SW480 (cell line): ENCODE measurements at regions not wholly inside any gene's neighbourhood (a gene's known extent, or its start where the extent isn't known, plus 50 kb on each side); places are given as distances from the start of the nearest gene placed in this dataset.
"Not testable (repeated sequence)": the region's sequence is repeated elsewhere in the genome, so short reads cannot be mapped to it uniquely, and the experiment has no call there.

ENCODE experiments used
- DNase-seq: peaks from one replicate; pipeline ENCODE4 v3.0.0-alpha.2; 2016; ENCODE audit warnings: low spot score

GRCh38 chr3:180743813-180744590 is 64.7 kb upstream of the CCDC39 start:
- no peak for DNase-seq

GRCh38 chr3:180747805-180748361 is 68.6 kb upstream of the CCDC39 start:
- no peak for DNase-seq

GRCh38 chr3:180749322-180749721 is 70.0 kb upstream of the CCDC39 start:
- DNase-seq: no peak

- DNase-seq: no peak
Observed at GRCh38 chr3:180749796-180750195, 70.5 kb upstream of the CCDC39 start.

- no peak for DNase-seq
Observed at GRCh38 chr3:180755556-180755955, 76.3 kb upstream of the CCDC39 start.

- DNase-seq: no peak
Observed at GRCh38 chr3:180762866-180763265, 83.6 kb upstream of the CCDC39 start.

GRCh38 chr3:180764481-180764880 is 85.2 kb upstream of the CCDC39 start:
- DNase-seq: no peak

GRCh38 chr3:180770639-180771038 is 91.3 kb upstream of the CCDC39 start:
- no peak for DNase-seq

GRCh38 chr3:180776433-180776832 is 97.1 kb upstream of the CCDC39 start:
- DNase-seq: no peak

- no peak for DNase-seq
Observed at GRCh38 chr3:180782195-180782984, 103.1 kb upstream of the CCDC39 start.

- not testable (repeated sequence) for DNase-seq
Observed at GRCh38 chr3:180786227-180786626, 106.9 kb upstream of the CCDC39 start.

GRCh38 chr3:180789774-180790173 is 110.5 kb upstream of the CCDC39 start:
- no peak for DNase-seq

- no peak for DNase-seq
Observed at GRCh38 chr3:180798197-180798596, 114.3 kb upstream of the FXR1 start.

- peak; percentile 44 for DNase-seq
Observed at GRCh38 chr3:180802837-180803236, 109.6 kb upstream of the FXR1 start.

- DNase-seq: peak; percentile 33
Observed at GRCh38 chr3:180804916-180805315, 107.6 kb upstream of the FXR1 start.

- no peak for DNase-seq
Observed at GRCh38 chr3:180808823-180809575, 103.5 kb upstream of the FXR1 start.

- no peak for DNase-seq
Observed at GRCh38 chr3:180820400-180820799, 92.1 kb upstream of the FXR1 start.

- DNase-seq: no peak
Observed at GRCh38 chr3:180825964-180826363, 86.5 kb upstream of the FXR1 start.

GRCh38 chr3:180827171-180827570 is 85.3 kb upstream of the FXR1 start:
- DNase-seq: no peak

- DNase-seq: no peak
Observed at GRCh38 chr3:180828001-180828720, 84.3 kb upstream of the FXR1 start.

GRCh38 chr3:180828723-180829408 is 83.6 kb upstream of the FXR1 start:
- DNase-seq: no peak
